ENCODE measurements at regions not wholly inside any gene's neighbourhood (a gene's known extent, or its start where the extent isn't known, plus 50 kb on each side); places are given as distances from the start of the nearest gene placed in this dataset.
"Not testable (repeated sequence)": the region's sequence is repeated elsewhere in the genome, so short reads cannot be mapped to it uniquely, and the experiment has no call there.

- not testable (repeated sequence) for H3K4me3 ChIP-seq (ENCODE audit: low read depth, low read length)
Observed at GRCh38 chr6:166846446-166847142, 109.8 kb downstream of the RNASET2 start.

GRCh38 chr6:166842607-166843006, 113.7 kb downstream of the RNASET2 start:
- H3K4me3 ChIP-seq (ENCODE audit: low read depth, low read length): no peak overlapping the region

- H3K4me3 ChIP-seq (ENCODE audit: low read depth, low read length): no peak overlapping the region
Observed at GRCh38 chr6:166841216-166841615, 115.1 kb downstream of the RNASET2 start.

- no peak overlapping the region for H3K4me3 ChIP-seq (ENCODE audit: low read depth, low read length)
Observed at GRCh38 chr6:166839569-166839968, 116.8 kb downstream of the RNASET2 start.

GRCh38 chr6:166838987-166839386, 117.4 kb downstream of the RNASET2 start:
- H3K4me3 ChIP-seq (ENCODE audit: low read depth, low read length): no peak overlapping the region

- H3K4me3 ChIP-seq (ENCODE audit: low read depth, low read length): no peak overlapping the region
Observed at GRCh38 chr6:166836785-166837718, 119.3 kb downstream of the RNASET2 start.

- no peak overlapping the region for H3K4me3 ChIP-seq (ENCODE audit: low read depth, low read length)
Observed at GRCh38 chr6:166834049-166834448, 122.3 kb downstream of the RNASET2 start.

- no peak overlapping the region for H3K4me3 ChIP-seq (ENCODE audit: low read depth, low read length)
Observed at GRCh38 chr6:166830891-166831363, 125.4 kb downstream of the RNASET2 start.

- H3K4me3 ChIP-seq (ENCODE audit: low read depth, low read length): no peak overlapping the region
Observed at GRCh38 chr6:166830185-166830890, 126.0 kb downstream of the RNASET2 start.

GRCh38 chr6:166826264-166826663, 130.1 kb downstream of the RNASET2 start:
- no peak overlapping the region for H3K4me3 ChIP-seq (ENCODE audit: low read depth, low read length)

GRCh38 chr6:166825553-166826145, 130.7 kb downstream of the RNASET2 start:
- no peak overlapping the region for H3K4me3 ChIP-seq (ENCODE audit: low read depth, low read length)

- no peak overlapping the region for H3K4me3 ChIP-seq (ENCODE audit: low read depth, low read length)
Observed at GRCh38 chr6:166824880-166825250, 131.5 kb downstream of the RNASET2 start.

GRCh38 chr6:166824146-166824879, 132.0 kb downstream of the RNASET2 start:
- H3K4me3 ChIP-seq (ENCODE audit: low read depth, low read length): no peak overlapping the region

- no peak overlapping the region for H3K4me3 ChIP-seq (ENCODE audit: low read depth, low read length)
Observed at GRCh38 chr6:166822609-166823008, 133.7 kb downstream of the RNASET2 start.

GRCh38 chr6:166820483-166820882, 135.9 kb downstream of the RNASET2 start:
- no peak overlapping the region for H3K4me3 ChIP-seq (ENCODE audit: low read depth, low read length)

GRCh38 chr6:166820070-166820469, 136.3 kb downstream of the RNASET2 start:
- H3K4me3 ChIP-seq (ENCODE audit: low read depth, low read length): no peak overlapping the region

GRCh38 chr6:166815629-166816028, 140.7 kb downstream of the RNASET2 start:
- no peak overlapping the region for H3K4me3 ChIP-seq (ENCODE audit: low read depth, low read length)

GRCh38 chr6:166814390-166814789, 142.0 kb downstream of the RNASET2 start:
- H3K4me3 ChIP-seq (ENCODE audit: low read depth, low read length): no peak overlapping the region

GRCh38 chr6:166813461-166813860, 142.9 kb downstream of the RNASET2 start:
- H3K4me3 ChIP-seq (ENCODE audit: low read depth, low read length): no peak overlapping the region

- H3K4me3 ChIP-seq (ENCODE audit: low read depth, low read length): no peak overlapping the region
Observed at GRCh38 chr6:166810864-166811263, 145.5 kb downstream of the RNASET2 start.

All from iPS-11a (cell line).